H9 (cell line): ENCODE measurements at regions not wholly inside any gene's neighbourhood (a gene's known extent, or its start where the extent isn't known, plus 50 kb on each side); places are given as distances from the start of the nearest gene placed in this dataset.

Experiments used
- DNase-seq: peaks from one replicate; pipeline ENCODE4 v3.0.0-alpha.2; 2017
- H2AFZ ChIP-seq: one replicate; pipeline ENCODE4 v1.6.1; 2013; ENCODE audit warnings: mild to moderate bottlenecking, low read length, control low read depth, moderate library complexity
- H2AK5ac ChIP-seq: 2 replicates; pipeline ENCODE4 v1.6.1; 2013; ENCODE audit warnings: low read length, control low read depth, mixed read lengths; ENCODE audit not compliant: insufficient read length
- H2BK120ac ChIP-seq: one replicate; pipeline ENCODE4 v1.6.1; 2013; ENCODE audit warnings: low read depth, mild to moderate bottlenecking, low read length, control low read depth, inconsistent platforms; ENCODE audit not compliant: poor library complexity, severe bottlenecking
- H2BK12ac ChIP-seq: 2 replicates; pipeline ENCODE4 v1.6.1; 2013; ENCODE audit warnings: low read length, control low read depth, mixed read lengths, low read depth; ENCODE audit not compliant: insufficient read length
- H2BK15ac ChIP-seq: 2 replicates; pipeline ENCODE4 v1.6.1; 2013; ENCODE audit warnings: low read depth, low read length, control low read depth
- H2BK20ac ChIP-seq: one replicate; pipeline ENCODE4 v1.6.1; 2013; ENCODE audit warnings: low read depth, mild to moderate bottlenecking, low read length, control low read depth, inconsistent platforms; ENCODE audit not compliant: poor library complexity, severe bottlenecking
- H2BK5ac ChIP-seq: 2 replicates; pipeline ENCODE4 v1.6.1; 2013; ENCODE audit warnings: low read length, control low read depth, mixed read lengths; ENCODE audit not compliant: insufficient read length
- H3K14ac ChIP-seq: 2 replicates; pipeline ENCODE4 v1.6.1; 2013; ENCODE audit warnings: low read length, control low read depth; ENCODE audit not compliant: insufficient read depth
- H3K18ac ChIP-seq: 2 replicates; pipeline ENCODE4 v1.6.1; 2013; ENCODE audit warnings: low read depth, mild to moderate bottlenecking, mixed read lengths, low read length, control low read depth; ENCODE audit not compliant: insufficient read length
- H3K23ac ChIP-seq: 2 replicates; pipeline ENCODE4 v1.6.1; 2013; ENCODE audit warnings: low read length, control low read depth, mixed read lengths, low read depth; ENCODE audit not compliant: insufficient read length
- H3K23me2 ChIP-seq: 2 replicates; pipeline ENCODE4 v1.6.1; 2013; ENCODE audit warnings: low read depth, mild to moderate bottlenecking, mixed read lengths, low read length, control low read depth; ENCODE audit not compliant: insufficient read length, poor library complexity, severe bottlenecking
- H3K27ac ChIP-seq: 2 replicates; pipeline ENCODE4 v1.5.1; 2013; ENCODE audit warnings: low read length, control low read depth, mixed read lengths, low read depth; ENCODE audit not compliant: insufficient read length
- H3K27me3 ChIP-seq: 2 replicates; pipeline ENCODE4 v1.6.1; 2013; ENCODE audit warnings: low read length, control low read depth, inconsistent platforms; ENCODE audit not compliant: insufficient read depth
- H3K4ac ChIP-seq: 2 replicates; pipeline ENCODE4 v1.6.1; 2013; ENCODE audit warnings: low read depth, mild to moderate bottlenecking, control low read depth, inconsistent platforms, low read length, moderate library complexity
- H3K4me1 ChIP-seq: 2 replicates; pipeline ENCODE4 v1.6.1; 2013; ENCODE audit warnings: low read length, control low read depth, inconsistent platforms; ENCODE audit not compliant: insufficient read depth
- H3K4me2 ChIP-seq: 2 replicates; pipeline ENCODE4 v1.6.1; 2013; ENCODE audit warnings: low read length, control low read depth, mixed read lengths; ENCODE audit not compliant: insufficient read length, insufficient read depth
- H3K56ac ChIP-seq: 2 replicates; pipeline ENCODE4 v1.6.1; 2013; ENCODE audit warnings: low read depth, mild to moderate bottlenecking, mixed read lengths, low read length, control low read depth; ENCODE audit not compliant: insufficient read length
- H3K79me1 ChIP-seq: 2 replicates; pipeline ENCODE4 v1.6.1; 2013; ENCODE audit warnings: low read depth, mild to moderate bottlenecking, moderate library complexity, low read length, control low read depth, inconsistent platforms; ENCODE audit not compliant: insufficient read depth, poor library complexity, severe bottlenecking
- H3K79me2 ChIP-seq: 2 replicates; pipeline ENCODE4 v1.6.1; 2013; ENCODE audit warnings: low read length, control low read depth, inconsistent platforms; ENCODE audit not compliant: insufficient read depth
- H3K9ac ChIP-seq: 2 replicates; pipeline ENCODE4 v1.6.1; 2013; ENCODE audit warnings: low read length, control low read depth, mixed read lengths; ENCODE audit not compliant: insufficient read length; ENCODE audit errors: extremely low read depth
- H3K9me3 ChIP-seq: one replicate; pipeline ENCODE4 v1.6.1; 2013; ENCODE audit warnings: low read depth, low read length, inconsistent platforms; ENCODE audit not compliant: control insufficient read depth
- H3T11ph ChIP-seq: one replicate; pipeline ENCODE4 v1.6.1; 2013; ENCODE audit warnings: mild to moderate bottlenecking, low read length, control low read depth, inconsistent platforms
- H4K20me1 ChIP-seq: one replicate; pipeline ENCODE4 v1.6.1; 2013; ENCODE audit not compliant: control insufficient read depth, insufficient read length, insufficient read depth
- H4K5ac ChIP-seq: 2 replicates; pipeline ENCODE4 v1.6.1; 2013; ENCODE audit warnings: low read depth, mild to moderate bottlenecking, mixed read lengths, low read length, control low read depth; ENCODE audit not compliant: insufficient read length
- H4K8ac ChIP-seq: replicated peaks from 2 replicates; pipeline ENCODE4 v1.6.1; 2013; ENCODE audit warnings: low read length, control low read depth, mixed read lengths, low read depth; ENCODE audit not compliant: insufficient read length
- H4K91ac ChIP-seq: 2 replicates; pipeline ENCODE4 v1.6.1; 2013; ENCODE audit warnings: low read depth, mild to moderate bottlenecking, moderate library complexity, mixed read lengths, low read length, control low read depth; ENCODE audit not compliant: insufficient read length
- H3K27ac Mint-ChIP-seq, 3 experiments: 2 replicates in 2 of 3; 3 replicates in 1 of 3; pipeline ENCODE4 v1.8.0; 2020 to 2021; ENCODE audit warnings: mixed read lengths in 3 of 3, mild to moderate bottlenecking in 1 of 3, moderate library complexity in 1 of 3
- H3K27me3 Mint-ChIP-seq: 2 replicates; pipeline ENCODE4 v1.8.0; 2021; ENCODE audit warnings: low read depth, mild to moderate bottlenecking, moderate library complexity, mixed read lengths
- H3K36me3 Mint-ChIP-seq, 3 experiments: 2 replicates in 2 of 3; 3 replicates in 1 of 3; pipeline ENCODE4 v1.8.0; 2020 to 2021; ENCODE audit warnings: low read depth in 3 of 3, mixed read lengths in 3 of 3; ENCODE audit not compliant: insufficient read depth in 1 of 3
- H3K4me1 Mint-ChIP-seq, 2 experiments: 2 replicates each; pipeline ENCODE4 v1.8.0; 2020; ENCODE audit warnings: mixed read lengths in 2 of 2
- H3K4me3 Mint-ChIP-seq, 2 experiments: 2 replicates in 1 of 2; 3 replicates in 1 of 2; pipeline ENCODE4 v1.8.0; 2020 to 2021; ENCODE audit warnings: mild to moderate bottlenecking in 2 of 2, mixed read lengths in 2 of 2, moderate library complexity in 1 of 2
- H3K9me3 Mint-ChIP-seq, 2 experiments: 2 replicates in 1 of 2; 3 replicates in 1 of 2; pipeline ENCODE4 v1.8.0; 2020; ENCODE audit warnings: mild to moderate bottlenecking in 2 of 2, mixed read lengths in 2 of 2, moderate library complexity in 1 of 2
- CTCF ChIP-seq: fragments of 200-600 bp; sonication (generic); conservative IDR thresholded peaks from 3 replicates; pipeline ENCODE4 v1.8.0; 2021; ENCODE audit warnings: antibody characterized with exemption, mild to moderate bottlenecking
- WGBS: extraction: QIAGEN DNeasy Blood & Tissue Kit; methylation state at CpG from one replicate; pipeline ENCODE4 v1.1.7; 2013; ENCODE audit warnings: missing lambda C conversion rate, low lambda C conversion rate, mixed read lengths; ENCODE audit not compliant: insufficient read length; ENCODE audit errors: extremely low coverage; 5-methylcytosine and 5-hydroxymethylcytosine counted together

DNA sequence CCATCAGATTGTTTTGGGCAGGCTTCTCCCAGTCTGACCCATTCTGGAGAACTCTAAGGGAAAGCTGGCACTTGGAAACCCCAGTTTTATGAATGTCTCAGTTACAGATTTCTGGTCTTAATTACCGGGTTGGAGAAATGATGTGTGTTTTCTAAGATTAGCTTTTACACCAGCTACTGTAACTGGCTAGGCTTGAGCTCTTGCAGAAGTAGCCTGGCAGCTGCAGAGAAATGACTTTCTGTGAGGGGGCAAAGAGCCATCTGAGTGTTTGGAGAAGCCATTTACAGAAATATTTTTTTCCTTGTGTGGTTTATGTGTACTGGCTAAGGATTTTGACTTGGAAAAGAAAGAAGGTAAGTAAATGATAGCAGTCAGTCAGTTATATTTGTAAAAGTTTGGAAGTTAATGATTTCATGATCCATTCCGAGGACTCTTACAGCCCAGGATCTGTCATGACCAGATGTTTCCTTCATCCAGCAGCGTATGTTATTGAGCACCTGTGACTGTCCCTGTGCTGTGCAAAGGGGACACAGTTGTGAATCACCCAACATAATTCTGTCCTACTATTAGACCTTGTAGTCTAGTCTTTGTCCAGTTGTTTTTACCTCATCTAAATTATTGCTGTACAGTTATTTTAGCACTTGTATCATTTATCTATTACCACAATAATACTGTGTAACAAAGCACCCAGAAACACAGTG, 53.7 kb upstream of the GDNF start:
- no peak overlapping the region for H3K27ac ChIP-seq
- H3K23ac ChIP-seq = no peak overlapping the region
- H3K4me2 ChIP-seq = no peak overlapping the region
- H2AFZ ChIP-seq = no peak overlapping the region
- H3K56ac ChIP-seq = no peak overlapping the region
- no peak overlapping the region for H2BK15ac ChIP-seq
- Mint-ChIP-seq H3K4me3 (no peak overlapping the region), H3K36me3 (no peaks in the 10 kb centered on the region; a peak in 1 of 7 replicates), H3K4me1 (peaks cover 6 to 8% of the 10 kb centered on the region in 2 experiments), H3K9me3 (no peaks in the 10 kb centered on the region), H3K27me3 (peaks cover 2% of the 10 kb centered on the region; the same call in 1 of the 2 replicates), H3K27ac (no peak overlapping the region; a peak in 1 of 7 replicates)
- H3K14ac ChIP-seq = no peak overlapping the region
- no peak overlapping the region for H2AK5ac ChIP-seq
- H3K9ac ChIP-seq = no peak overlapping the region
- no peaks in the 10 kb centered on the region for H3K9me3 ChIP-seq
- no peak overlapping the region for H3T11ph ChIP-seq
- no peak for TF ChIP-seq CTCF
- H3K27me3 ChIP-seq = no peaks in the 10 kb centered on the region
- no peaks in the 10 kb centered on the region for H3K79me2 ChIP-seq
- no peaks in the 10 kb centered on the region for H4K20me1 ChIP-seq
- no peak overlapping the region for H3K18ac ChIP-seq
- H3K4me1 ChIP-seq = no peaks in the 10 kb centered on the region
- no peak overlapping the region for H4K8ac ChIP-seq
- H4K91ac ChIP-seq = no peak overlapping the region
- no peak for DNase-seq
- no peak overlapping the region for H2BK120ac ChIP-seq
- no peaks in the 10 kb centered on the region for H3K79me1 ChIP-seq
- no peak overlapping the region for H3K4ac ChIP-seq
- no CpG with 5 or more reads among the region's 3 CpGs for WGBS
- no peak overlapping the region for H2BK12ac ChIP-seq
- no peaks in the 10 kb centered on the region for H3K23me2 ChIP-seq
- H4K5ac ChIP-seq = no peak overlapping the region
- H2BK20ac ChIP-seq = no peak overlapping the region
- no peak overlapping the region for H2BK5ac ChIP-seq
